HG02571 (cell line): ENCODE measurements at regions not wholly inside any gene's neighbourhood (a gene's known extent, or its start where the extent isn't known, plus 50 kb on each side); places are given as distances from the start of the nearest gene placed in this dataset.
"Not testable (repeated sequence)": the region's sequence is repeated elsewhere in the genome, so short reads cannot be mapped to it uniquely, and the experiment has no call there.

Experiments used
- ATAC-seq: cut with Tn5 transposase; IDR thresholded peaks from one replicate; pipeline ENCODE4 v1.9.1; 2021; ENCODE audit warnings: mild to moderate bottlenecking, moderate library complexity; ENCODE audit not compliant: unreplicated experiment

DNA sequence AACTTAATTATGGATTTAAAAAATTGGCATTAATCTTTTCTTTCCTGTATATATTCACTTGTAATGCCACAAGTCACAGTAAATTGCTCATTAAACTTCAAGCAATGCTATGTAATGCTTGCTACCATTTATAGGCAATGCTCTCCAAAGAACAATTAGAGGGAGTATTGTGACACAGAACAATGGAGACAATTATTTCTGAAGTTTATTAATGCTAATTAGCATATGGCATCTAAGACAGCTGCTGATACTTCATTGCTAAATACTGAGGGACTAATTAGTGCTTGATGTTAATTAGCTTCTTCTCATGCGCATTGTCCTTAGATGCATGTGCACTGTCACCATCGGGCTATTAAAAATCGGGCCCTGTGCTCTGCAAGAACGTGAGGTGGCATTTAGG is 1012.8 kb downstream of the SOCS6 start:
- no peak for ATAC-seq

DNA sequence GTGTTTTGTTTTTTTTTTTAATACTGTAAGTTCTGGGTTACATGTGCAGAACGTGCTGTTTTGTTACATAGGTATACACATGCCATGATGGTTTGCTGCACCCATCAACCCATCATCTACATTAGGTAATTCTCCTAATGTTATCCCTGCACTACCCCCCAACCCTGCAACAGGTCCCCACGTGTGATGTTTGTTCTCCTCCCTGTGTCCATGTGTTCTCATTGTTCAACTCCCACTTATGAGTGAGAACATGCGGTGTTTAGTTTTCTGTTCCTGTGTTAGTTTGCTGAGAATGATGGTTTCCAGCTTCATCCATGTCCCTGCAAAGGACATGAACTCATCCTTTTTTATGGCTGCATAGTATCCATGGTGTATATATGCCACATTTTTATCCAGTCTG is 1005.4 kb downstream of the SOCS6 start:
- ATAC-seq = not testable (repeated sequence)

DNA sequence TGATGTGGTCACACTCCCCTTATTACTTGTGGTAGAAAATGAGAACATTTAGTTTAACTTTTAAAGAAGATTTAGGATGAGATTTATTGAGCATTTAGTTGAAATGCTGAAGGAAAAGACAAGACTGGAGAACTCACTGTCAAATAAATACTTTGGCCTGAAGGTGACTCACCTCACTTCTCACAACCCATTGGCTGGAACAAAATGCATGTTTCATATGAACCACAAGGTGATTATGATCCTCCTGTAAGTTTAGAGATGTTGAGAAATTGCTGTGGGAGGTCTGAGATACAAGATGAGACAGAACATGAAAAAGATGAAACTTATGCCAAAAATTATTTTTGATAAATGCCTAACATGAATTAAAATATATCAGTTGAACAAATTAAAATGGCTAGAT is 1004.5 kb downstream of the SOCS6 start:
- no peak for ATAC-seq

DNA sequence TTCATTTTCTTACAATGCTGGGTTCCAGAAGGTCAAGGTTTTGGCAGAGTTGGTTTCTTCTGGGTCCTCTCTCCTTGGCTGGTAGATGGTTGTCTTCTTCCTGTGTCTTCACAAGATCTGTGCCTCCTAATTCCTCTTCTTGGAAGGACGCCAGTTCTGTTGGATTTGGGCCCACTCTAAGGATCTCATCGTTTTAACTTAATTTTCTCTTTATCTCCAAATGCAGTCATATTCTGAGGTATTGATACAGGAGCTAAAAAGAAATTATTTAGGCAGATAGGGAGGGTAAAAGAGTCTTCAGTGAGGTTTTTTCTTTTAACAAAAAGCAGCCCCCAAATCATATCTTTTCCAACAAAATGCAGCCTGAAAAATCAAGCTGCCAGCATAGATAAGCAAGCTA is 998.4 kb downstream of the SOCS6 start:
- ATAC-seq = no peak

DNA sequence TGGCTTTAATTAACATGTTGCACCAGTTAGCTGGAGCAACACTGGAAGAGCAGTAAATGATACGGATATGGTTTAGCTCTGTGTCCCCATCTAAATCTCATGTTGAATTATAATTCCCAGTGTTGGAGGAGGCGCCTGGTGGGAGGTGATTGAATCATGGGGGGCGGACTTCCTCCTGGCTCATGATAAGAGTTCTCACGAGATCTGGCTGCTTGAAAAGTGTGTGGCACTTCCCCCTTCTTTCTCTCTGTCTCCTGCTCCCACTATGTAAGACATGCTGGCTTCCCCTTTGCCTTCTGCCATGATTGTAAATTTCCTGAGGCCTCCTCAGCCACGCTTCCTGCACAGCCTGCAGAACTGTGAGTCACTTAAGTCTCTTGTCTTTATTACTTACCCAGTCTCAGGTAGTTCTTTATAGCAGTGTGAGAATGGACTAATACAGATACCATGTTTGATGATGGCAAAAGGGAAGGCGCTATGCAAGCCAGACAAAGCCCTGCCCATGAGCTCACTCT is 963.6 kb downstream of the SOCS6 start:
- ATAC-seq = no peak

DNA sequence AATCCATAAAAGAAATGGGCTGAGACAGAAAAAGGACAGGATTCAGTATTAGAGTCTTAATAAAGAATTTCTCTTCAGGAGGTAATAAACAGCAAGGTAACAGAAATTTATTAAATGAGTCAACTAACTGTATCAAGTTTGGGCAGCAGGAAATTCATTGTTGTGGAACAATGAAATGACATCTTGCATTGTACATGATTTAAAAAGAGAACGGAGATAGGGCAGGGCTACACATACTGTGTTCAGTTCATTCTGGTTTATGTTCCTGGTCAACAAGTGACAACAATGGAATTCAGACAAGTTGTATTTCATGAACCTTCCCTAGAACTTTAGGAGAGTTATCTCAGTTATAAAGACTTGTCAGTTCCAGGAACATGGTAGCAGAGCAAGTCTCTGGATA is 961.3 kb downstream of the SOCS6 start:
- no peak for ATAC-seq

DNA sequence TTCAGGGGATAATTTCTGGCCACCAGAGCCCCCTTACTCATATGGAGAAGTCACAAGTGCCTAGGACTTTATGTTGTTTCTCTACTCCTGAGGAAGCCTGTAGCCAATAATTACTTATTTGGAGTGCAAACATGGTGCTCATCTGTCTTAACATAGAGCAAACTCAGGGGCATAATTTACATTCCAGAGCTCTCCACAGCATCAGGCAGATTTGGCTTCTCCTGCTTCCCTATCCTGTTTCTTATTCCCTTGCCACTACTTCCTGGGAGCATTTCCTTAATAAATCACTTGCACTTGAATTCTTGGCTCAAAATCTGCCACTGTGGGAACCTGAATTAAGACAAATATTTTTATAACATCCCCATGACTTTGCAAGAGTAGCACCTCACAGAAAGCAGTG is 960.9 kb downstream of the SOCS6 start:
- ATAC-seq = no peak

DNA sequence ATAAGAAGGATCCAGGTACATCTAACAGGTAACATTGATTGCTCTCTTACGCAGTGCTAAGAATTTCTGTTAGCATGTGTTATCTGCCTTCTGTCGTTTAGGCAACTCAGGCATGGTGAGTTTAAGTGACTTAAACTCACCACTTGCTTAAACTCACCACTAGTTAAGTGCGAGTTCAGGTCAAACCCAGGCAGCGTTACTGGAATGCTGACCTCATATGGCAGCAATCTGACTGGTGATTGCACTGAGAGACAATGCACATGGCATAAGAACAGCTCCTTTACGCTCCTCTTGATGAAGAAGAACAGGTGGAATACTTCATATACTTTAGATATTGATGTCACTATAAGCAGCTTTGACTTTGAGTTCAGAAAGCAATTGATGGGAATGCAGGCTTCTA is 954.1 kb downstream of the SOCS6 start:
- no peak for ATAC-seq

DNA sequence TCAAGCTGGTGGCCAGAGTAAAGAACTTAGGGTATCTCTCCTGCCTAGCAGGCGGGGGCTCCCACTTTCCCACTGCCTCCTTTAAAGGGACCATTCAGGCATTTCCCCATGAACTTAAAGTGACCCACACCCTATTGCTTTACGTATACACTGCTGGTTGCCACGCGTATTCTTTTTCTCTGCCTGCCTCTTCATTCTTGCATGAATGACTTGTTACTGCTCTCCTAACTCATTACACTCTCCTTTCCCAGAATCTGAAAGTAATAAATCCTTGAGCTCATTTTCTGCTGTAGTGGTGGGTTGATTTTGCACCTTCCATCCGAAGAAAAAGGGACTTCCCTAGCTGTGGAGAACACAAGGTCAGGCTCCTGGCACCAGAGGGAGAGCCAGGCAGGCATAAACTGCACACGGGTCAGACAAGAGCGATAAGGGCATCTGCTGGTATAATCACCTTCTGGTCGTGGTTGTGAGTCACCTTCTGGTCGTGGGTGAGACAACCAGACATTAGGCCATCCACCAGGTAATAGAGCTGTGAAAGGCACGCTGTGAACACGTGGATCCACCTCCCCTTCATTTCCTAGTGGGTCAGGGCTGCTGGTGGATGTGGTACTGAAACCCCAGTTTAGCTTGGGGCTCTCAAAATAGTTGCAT is 950.3 kb downstream of the SOCS6 start:
- no peak for ATAC-seq

DNA sequence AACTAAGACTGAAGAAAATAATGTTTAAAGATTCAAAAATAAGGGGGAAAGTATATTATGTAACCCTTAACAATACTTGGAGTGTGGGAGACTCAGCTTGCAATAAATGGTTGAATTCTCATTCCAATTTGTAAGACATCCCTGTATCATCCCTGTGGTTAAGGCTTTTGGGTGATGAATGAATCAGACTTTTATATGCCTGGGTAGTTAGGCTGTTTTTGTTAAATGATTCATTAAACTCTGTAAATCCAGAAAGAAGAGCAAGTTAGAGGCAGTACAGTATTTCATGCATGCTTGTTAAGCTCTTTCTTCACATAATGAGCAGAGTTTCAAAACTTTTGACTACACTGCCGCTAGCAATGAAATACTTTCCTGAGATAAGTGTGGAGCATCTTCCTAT is 948.8 kb downstream of the SOCS6 start:
- no peak for ATAC-seq

DNA sequence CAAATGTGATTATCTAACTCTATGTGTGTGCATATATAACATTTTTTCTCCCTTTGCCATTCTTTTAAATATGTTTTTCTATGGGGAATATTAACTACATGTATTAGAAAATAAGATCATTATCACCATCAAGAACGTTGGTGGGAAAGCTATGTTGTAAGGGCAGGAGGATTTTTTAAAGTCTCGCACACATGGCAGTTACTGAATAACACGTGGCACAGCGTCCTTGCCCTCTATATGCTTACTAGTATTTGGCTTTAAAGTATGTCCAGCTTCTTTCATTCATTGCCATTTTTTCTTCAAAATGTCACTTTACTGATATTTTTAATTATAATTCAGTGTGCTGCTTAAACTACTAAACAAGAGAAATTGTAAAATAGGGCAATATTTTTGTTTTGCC is 944.3 kb downstream of the SOCS6 start:
- ATAC-seq = no peak

DNA sequence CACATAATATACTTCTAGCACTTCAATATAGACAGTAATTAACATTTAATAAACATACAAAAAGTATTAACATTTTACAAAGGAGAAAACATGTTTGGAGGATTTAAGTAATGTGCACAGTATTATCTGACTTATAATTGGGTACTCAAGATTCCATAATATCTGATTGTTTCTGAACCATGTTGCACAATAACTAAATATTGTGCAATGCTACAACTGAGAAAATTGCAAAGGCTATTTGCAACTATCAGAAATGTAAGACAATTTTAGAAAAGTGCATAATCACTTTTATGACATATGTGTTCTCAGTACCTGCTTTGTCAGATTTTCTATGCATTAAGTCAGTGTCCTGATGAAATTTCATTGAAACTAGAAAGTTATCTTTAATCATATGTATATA is 934.6 kb downstream of the SOCS6 start:
- ATAC-seq = no peak

DNA sequence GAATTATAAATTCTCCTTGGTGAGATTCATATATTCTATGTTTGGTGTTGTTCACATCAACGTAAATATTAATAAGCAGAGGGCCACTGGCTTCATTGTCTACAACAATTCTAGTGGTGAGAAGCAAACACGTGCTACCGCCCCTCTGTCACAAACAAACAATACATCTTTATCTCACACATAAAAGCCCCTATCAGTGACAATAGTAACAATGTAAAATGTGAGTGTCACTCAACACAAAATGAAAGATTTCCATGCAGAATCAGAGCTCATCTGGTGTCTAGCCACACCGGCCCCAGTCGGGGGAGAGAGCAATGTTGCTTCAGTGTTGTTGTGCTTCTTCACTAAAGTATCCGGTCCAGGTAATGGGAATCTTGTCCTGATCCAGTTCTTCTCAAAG is 932.6 kb downstream of the SOCS6 start:
- no peak for ATAC-seq

DNA sequence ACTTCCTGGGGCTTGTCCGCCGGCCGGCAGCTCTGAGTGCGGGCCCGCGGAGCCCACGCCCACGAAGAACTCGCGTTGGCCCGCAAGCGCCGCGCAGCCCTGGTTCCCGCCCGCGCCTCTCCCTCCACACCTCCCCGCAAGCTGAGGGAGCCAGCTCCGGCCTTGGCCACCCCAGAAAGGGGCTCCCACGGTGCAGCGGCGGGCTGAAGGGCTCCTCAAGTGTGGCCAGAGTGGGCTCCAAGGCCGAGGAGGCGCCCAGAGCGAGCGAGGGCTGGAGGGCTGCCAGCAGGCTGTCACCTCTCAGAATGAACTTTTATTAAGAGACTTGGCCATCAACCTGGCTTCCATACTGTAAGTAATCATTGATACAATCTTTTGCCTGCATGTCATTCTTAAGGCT is 923.9 kb downstream of the SOCS6 start:
- not testable (repeated sequence) for ATAC-seq

DNA sequence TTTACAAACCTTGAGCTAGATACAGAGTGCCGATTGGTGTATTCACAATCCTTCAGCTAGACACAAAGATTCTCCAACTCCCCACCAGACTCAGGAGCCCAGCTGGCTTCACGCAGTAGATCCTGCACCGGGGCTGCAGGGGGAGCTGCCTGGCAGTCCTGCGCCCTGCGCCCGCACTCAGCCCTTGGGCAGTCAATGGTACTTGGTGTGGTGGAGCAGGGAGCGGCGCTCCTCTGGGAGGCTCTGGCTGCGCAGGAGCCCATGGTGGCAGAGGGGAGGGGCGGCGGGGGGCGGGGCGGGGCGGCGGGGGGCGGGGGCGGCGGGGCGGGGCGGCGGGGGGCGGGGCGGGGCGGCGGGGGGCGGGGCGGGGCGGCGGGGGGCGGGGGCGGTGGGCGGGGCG is 923.4 kb downstream of the SOCS6 start:
- ATAC-seq = no peak

DNA sequence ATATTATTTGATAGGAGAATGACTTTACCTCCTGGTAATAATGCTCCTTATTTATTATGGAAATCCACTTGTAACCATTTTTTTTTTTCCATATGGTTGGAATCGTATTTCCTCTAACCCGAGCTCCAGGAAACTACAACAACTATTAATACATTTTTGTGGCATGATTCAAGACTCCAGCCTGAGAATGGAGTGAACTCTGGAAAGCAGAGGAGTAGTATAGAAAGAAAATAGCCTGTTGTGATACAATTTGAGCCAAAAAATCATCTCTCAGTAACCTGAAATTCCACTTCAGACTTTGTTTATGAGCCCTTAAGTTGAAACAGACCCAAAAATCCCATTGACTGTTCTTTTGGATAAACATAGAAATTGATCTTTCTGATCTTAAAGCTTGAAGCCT is 921.1 kb downstream of the SOCS6 start:
- ATAC-seq = no peak

DNA sequence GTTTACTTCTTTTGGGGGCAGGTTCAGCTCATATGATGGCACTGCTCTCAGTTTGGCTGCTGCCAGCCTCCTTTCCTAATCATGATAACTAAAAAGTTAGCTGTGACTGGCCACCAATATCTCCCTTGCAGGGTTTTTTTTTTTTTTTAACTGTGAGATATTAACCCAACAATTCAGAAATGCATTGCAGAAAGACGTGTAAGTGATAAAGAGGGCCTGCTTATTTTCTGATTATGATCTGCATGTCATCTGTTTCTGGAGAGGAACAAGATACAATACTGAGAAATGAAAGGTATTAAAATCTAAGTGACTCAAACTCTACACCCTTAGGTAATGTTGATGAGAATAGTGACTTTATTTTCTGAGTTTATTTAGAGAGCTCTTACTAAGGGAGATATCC is 905.6 kb downstream of the SOCS6 start:
- ATAC-seq = no peak

DNA sequence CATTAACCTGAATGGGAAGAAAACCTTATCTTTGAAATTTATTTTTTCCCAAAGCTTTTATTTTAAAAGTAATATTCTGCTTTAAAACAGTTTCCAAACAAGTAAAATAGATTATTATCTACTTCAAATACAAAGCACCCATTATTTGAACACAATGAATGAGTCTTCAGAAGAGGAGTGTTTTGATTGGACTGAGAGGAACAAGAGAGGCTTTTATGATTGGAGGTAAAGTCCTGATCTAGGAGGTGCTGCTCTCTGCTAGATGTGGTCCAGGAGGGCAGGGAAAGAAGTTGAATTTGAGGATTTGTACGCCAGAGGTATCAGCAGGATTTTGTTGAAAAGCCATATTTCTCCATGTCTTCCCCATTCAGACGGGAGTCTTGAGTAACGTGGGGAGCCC is 900.7 kb downstream of the SOCS6 start:
- ATAC-seq = no peak

DNA sequence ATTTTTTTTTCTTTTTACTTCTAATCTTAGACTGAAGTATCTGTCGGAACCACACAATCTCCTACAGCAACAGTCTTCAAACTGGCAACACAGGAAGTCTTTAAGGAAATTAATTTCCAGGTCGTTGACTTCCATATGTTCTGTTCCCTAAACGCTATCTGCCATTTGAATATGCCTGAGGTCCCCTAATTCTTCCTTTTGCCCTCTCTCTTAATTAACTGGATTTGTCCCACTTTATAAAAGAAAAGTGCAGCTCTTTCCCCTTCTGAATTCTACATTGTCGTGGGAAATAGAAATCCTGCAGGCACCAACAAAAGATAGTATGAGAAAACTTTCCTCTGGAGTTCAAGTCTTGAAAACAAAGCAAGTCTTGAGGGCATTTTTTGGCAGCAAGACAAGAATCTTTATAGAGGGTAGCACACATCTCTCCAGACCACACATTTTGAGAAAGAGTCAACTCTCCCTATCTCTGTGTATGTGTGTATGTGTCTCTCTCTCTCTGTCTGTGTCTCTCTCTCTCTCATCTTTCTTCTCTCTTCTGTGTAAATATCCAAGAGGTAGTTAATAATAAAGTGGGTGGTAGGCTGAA is 879.8 kb downstream of the SOCS6 start:
- ATAC-seq = no peak

DNA sequence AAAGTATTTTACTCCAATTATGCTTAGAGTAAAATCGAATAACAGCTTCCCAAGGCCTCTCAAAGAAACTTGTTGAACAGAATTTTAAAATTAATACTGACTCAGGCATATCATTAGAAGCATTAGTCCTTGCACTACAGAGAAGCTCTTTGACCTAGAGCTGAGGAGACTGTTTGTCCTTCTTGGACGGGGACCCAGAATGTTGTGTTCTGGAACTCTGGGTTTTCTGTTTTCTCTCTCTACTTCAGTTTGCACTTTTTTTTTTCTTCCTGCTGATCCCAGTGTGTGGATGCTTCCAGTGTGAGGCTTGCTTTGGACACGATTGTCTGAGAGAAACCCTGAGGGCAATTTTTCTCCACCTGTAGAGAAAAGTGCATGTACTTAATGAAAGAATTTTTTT is 847.6 kb downstream of the SOCS6 start:
- ATAC-seq = no peak

DNA sequence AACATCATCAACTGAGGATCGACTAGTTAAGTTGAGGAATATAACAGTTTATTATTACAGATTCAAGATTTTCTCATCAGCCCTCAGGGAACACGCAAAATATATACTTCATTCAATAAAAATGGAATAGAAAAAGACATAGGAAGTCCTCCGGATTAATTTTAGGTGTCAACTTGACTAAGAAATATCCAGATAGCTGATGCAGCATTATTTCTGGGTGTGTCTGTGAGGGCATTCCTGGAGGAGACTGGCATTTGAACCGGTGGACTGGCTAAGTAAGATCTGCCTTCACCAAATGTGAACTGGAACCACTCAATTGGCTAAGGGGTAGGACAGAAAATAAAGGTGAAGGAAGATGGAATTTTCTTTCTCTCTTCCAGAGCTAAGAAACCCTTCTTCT is 845.3 kb downstream of the SOCS6 start:
- ATAC-seq = no peak

DNA sequence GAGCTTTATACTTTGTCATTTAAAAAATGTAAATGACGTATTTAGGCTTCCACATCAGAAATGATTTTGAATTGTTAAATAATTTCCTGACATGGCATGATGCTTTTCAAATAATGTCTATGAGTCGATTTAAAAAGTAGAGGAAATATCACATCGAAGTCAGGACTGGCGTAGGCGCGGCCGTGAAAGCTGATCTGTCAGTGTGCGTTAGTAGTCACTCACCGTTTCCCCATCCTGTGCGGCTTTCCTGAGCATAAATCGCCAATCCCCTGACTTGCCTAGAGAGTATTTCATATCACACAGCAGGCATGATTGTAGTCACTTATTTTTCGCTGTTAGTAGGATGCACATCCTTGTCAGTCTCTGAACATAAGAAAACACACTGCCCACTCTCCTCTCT is 843.1 kb downstream of the SOCS6 start:
- no peak for ATAC-seq

DNA sequence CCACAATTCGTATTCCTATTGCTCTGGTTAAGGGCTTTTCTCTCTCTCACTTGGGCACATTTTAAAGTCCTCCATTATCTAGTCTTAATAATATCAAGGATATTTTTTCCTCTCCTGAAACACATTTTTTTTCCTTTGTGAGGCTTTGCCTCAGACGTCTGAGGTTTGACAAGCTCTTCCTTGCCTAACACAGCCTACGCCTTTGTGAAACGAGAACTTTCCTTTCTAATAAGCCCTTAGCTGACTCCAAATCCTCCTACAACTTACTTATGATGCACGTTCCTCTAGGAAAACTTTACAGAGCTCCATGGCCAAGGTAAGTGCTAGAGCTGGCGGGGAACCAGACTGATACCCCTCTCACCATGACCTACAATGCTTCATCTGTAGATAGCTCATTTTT is 841.5 kb downstream of the SOCS6 start:
- ATAC-seq = no peak
